Choroid plexus epithelial cell (primary cell): ENCODE measurements at regions not wholly inside any gene's neighbourhood (a gene's known extent, or its start where the extent isn't known, plus 50 kb on each side); places are given as distances from the start of the nearest gene placed in this dataset.

Experiments used
- DNase-seq: peaks from one replicate; pipeline ENCODE4 v3.0.0-alpha.2; 2010; ENCODE audit warnings: low read depth
- H3K4me3 ChIP-seq: 2 replicates; pipeline ENCODE4 v1.5.1; 2011; ENCODE audit warnings: low read depth, mild to moderate bottlenecking, control low read depth, low read length, moderate library complexity
- CTCF ChIP-seq: conservative IDR thresholded peaks from 2 replicates; pipeline ENCODE4 v1.5.1; 2011; ENCODE audit warnings: low read depth, mild to moderate bottlenecking, control low read depth, inconsistent platforms, low read length, moderate library complexity

DNA sequence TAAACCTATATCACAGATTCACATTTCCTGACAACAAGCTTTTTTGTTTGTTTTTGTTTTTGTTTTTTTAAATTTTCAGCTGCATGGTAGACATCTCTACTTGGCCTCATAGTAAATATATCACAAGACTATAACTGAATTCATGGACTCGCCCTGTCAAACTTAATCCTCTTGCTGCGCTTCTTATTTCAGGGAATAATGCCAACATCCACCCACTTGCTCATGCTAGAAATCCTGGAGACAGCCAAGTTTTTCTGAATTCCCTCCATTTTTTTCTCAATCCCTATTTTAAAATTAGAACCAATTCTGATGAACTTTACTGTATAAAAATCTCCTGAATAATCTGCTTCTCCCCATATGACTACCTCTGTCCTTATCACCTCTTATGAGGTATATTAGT lies 283.6 kb upstream of the RPS23 start:
- no peak overlapping the region for H3K4me3 ChIP-seq
- DNase-seq = no peak
- TF ChIP-seq CTCF = no peak

DNA sequence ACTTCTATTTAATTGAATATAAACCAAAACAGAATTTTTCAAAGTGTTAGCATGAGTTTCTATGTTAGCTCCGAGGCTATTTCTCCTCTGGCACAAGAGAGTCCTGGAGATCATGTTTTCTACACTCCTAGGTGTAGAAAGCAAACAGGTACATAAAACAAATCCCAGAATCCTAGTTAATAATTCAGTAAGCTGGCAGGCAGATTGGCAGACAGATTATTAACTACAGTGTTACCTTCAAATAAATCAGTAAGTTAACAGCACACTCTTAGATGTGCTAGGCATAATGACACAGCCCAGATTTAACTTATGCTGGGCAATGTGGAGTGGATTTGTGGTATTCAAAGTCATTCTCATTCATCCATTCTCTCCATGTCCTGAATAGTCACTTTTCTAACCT lies 282.8 kb upstream of the RPS23 start:
- no peak for TF ChIP-seq CTCF
- H3K4me3 ChIP-seq = no peak overlapping the region
- no peak for DNase-seq

GRCh38 chr5:82560561-82560960 lies 282.4 kb upstream of the RPS23 start:
- H3K4me3 ChIP-seq = no peak overlapping the region
- TF ChIP-seq CTCF = no peak
- no peak for DNase-seq

GRCh38 chr5:82551840-82552385 lies 273.8 kb upstream of the RPS23 start:
- H3K4me3 ChIP-seq = no peak overlapping the region
- no peak for DNase-seq
- no peak for TF ChIP-seq CTCF

DNA sequence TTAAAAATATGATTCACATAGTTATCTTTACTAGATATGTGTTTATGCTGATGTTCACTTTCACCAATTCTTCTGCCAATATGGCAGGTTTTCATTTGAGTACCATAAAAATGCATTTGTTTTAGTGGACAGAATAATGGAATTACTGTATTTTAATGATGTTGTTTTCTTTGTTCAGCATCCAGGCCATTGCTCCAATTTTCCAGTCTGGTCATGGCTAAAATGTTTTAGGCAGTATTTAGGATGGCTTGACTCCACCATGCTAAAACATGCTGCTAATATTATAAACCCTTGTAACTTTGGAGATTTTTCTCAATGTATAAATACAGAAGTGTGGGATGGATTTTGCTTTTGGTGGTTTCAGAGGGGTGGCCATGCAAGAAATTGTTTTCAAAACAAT lies 273.0 kb upstream of the RPS23 start:
- H3K4me3 ChIP-seq = no peak overlapping the region
- TF ChIP-seq CTCF = no peak
- no peak for DNase-seq

- peak; percentile 11 for DNase-seq
- no peak overlapping the region for H3K4me3 ChIP-seq
- no peak for TF ChIP-seq CTCF
Measured at GRCh38 chr5:82549263-82549662, 271.1 kb upstream of the RPS23 start.

DNA sequence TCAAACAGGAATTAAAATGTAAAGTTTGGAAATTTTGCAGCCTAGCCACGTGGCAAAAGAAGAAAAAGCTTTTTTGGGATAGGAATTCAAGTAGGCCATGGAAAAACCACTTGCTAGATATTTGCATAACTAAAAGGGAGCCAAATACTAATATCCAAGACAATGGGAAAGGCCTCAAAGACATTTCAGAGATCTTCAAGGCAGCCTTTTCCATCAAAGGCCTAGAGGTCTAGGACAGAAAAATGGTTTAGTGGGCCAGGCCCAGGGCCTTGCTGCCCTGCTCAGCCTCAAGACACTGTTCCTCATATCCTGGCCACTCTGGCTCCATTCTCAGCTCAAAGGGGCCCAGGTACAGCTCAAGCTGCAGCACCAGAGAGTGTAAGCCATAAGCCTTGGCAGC lies 265.9 kb upstream of the RPS23 start:
- H3K4me3 ChIP-seq = no peak overlapping the region
- no peak for TF ChIP-seq CTCF
- no peak for DNase-seq
